ENCODE measurements at regions not wholly inside any gene's neighbourhood (a gene's known extent, or its start where the extent isn't known, plus 50 kb on each side); places are given as distances from the start of the nearest gene placed in this dataset.

DNA sequence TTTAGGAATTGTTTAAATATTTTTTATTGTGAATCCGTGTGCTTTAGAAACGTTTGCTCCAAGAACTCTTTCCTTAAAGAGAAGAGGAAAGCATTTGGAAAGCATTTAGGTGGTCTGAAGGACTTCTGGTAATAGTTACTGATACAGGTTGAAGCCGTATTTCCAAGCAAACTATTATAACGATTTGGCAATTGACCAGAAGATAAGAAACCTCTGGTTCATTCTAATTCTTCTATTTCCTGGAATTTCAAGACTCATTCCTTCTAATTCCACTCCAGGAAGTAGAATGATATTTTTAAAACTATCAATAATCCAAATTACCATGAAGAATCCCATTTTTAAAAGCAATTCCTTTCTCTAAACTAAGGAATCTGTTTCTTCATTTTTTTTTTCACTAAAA lies 158.9 kb upstream of the AGR3 start:
- TF ChIP-seq POLR2A (IDR thresholded peaks at IDR 0.05): no peak
- TF ChIP-seq, protein P1, sequence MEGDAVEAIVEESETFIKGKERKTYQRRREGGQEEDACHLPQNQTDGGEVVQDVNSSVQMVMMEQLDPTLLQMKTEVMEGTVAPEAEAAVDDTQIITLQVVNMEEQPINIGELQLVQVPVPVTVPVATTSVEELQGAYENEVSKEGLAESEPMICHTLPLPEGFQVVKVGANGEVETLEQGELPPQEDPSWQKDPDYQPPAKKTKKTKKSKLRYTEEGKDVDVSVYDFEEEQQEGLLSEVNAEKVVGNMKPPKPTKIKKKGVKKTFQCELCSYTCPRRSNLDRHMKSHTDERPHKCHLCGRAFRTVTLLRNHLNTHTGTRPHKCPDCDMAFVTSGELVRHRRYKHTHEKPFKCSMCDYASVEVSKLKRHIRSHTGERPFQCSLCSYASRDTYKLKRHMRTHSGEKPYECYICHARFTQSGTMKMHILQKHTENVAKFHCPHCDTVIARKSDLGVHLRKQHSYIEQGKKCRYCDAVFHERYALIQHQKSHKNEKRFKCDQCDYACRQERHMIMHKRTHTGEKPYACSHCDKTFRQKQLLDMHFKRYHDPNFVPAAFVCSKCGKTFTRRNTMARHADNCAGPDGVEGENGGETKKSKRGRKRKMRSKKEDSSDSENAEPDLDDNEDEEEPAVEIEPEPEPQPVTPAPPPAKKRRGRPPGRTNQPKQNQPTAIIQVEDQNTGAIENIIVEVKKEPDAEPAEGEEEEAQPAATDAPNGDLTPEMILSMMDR (IDR thresholded peaks at IDR 0.05): no peak

DNA sequence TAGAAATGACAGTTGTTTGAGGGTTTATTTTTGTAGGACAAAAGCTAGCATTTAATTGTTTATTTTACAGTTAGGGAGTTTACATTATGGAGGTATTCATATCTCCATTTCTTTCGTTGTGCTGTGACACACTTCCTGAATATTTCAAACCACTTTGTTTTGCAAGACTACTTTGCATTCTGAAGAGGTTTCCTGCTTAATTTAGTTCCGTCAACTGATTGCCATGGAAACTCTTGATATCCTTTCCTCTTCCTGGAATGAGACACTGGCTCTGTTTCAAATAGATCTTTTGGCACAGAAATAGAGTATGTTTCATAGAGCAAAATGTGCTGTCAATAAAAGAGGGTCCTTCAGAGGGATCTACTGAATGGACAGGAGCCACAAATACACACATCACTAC lies 159.5 kb upstream of the AGR3 start:
- peak; percentile 58 to 77 (median 58) for ATAC-seq
- Histone ChIP-seq H3K4me1 (peaks cover 0 to 65% (median 16%) of the 10 kb centered on the region in 12 donors), H3K9me3 (no peaks in the 10 kb centered on the region), H3K27ac (peak overlapping the region in 3 of 12 donors; percentile 11 to 72 (median 21)), H3K4me3 (no peak overlapping the region), H3K36me3 (no peaks in the 10 kb centered on the region), H3K27me3 (no peaks in the 10 kb centered on the region)
- DNase-seq: no peak
- 6 to 9% (median 8%) methylated on average over 2 of the region's 2 CpGs for WGBS, 4 donors
- no peak for TF ChIP-seq POLR2A (IDR thresholded peaks at IDR 0.05)
- TF ChIP-seq, protein P1 (IDR thresholded peaks at IDR 0.05): no peak
- intact Hi-C loops (cut with DNase I): loop anchor here in 1 of 10 donors (5.0 kb wide), 1 partner anchor 256 kb away; the partner anchor contains the start of gene AHR

More for the DNA sequence above, 158.9 kb upstream of the AGR3 start:
- intact Hi-C loops (cut with DNase I): loop anchor here in 1 of 10 donors (5.0 kb wide), 1 partner anchor 257 kb away; the partner anchor contains the start of gene AHR
- no peak overlapping the region for H3K4me3 ChIP-seq
- H3K27ac ChIP-seq: peak overlapping the region in 3 of 12 donors; percentile 3 to 72 (median 11)
- H3K36me3 ChIP-seq: no peaks in the 10 kb centered on the region
- DNase-seq: no peak
- H3K4me1 ChIP-seq: peaks cover 0 to 65% (median 16%) of the 10 kb centered on the region in 12 donors
- H3K9me3 ChIP-seq: no peaks in the 10 kb centered on the region
- H3K27me3 ChIP-seq: no peaks in the 10 kb centered on the region
- no peak for ATAC-seq
- WGBS, 4 donors: 42 to 61% (median 51%) methylated on average over 4 of the region's 4 CpGs

DNA sequence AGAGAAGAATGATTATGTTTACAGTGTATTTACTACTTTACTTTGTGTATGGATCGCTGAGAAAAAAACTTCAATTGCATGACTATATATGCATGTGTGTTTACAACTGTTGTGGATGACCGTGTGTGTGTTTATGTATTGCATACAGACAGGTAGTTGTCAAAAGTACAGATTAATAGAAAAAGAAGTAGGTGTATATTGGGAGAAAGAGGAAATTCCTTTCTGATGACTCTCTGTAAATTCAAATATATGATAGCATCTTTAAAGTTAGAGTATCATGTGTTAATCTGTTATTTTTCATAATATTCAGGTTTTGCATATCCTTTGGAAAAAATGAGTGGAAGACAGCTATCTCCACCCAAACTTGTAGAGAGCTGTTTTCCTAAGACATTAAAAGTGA lies 160.4 kb upstream of the AGR3 start:
- Histone ChIP-seq H3K4me1 (peaks cover 0 to 65% (median 16%) of the 10 kb centered on the region in 12 donors), H3K27ac (peak overlapping the region in 1 of 12 donors; percentile 72), H3K4me3 (no peak overlapping the region), H3K9me3 (no peaks in the 10 kb centered on the region), H3K27me3 (no peaks in the 10 kb centered on the region), H3K36me3 (no peaks in the 10 kb centered on the region)
- DNase-seq (no peak), ATAC-seq (no peak)
- TF ChIP-seq POLR2A (IDR thresholded peaks at IDR 0.05): no peak
- TF ChIP-seq, protein P1 (IDR thresholded peaks at IDR 0.05): no peak
- WGBS, 4 donors: 73 to 96% (median 92%) methylated on average over 2 of the region's 2 CpGs
- intact Hi-C loops (cut with DNase I): loop anchor here in 1 of 10 donors (5.0 kb wide), 1 partner anchor 255 kb away; the partner anchor contains the start of gene AHR

DNA sequence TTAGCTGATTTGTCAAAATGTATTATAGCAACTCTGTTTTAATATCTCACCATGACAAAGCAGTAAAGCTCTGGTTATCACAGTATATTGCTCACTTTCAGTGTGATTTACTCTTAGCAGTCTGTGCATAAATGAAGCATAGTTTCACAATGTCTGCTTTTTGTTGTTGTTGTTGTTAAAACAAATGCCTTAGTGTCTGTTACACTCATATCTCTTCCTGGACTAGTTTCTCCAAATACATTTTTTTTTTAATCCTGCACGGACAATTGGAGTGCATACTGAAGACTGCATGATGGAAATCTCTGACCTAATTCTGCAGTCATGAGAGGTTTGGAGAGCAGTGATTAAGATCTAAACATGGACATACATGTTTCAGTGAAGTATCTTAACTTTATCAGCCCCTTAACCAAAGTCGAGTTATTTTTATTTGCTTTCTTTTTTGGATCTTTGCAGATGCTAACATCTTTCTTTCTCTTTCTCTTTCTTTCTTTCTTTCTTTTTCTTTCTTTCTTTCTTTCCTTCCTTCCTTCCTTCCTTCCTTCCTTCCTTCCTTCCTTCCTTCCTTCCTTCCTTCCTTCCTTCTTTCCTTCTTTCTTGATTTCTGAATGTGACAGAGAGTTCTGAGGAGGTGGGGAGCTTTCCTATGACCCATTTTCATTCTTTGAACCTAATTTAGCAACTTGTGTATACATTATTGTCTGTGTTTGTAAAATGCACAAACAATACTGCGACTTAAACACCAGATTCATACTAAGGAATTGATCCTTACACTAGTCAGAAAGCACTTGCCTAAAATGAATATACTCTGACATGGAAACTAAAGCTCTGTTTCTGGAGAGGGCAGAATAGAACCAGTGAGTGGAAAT lies 161.5 kb upstream of the AGR3 start:
- H3K27me3 ChIP-seq: no peaks in the 10 kb centered on the region
- no peaks in the 10 kb centered on the region for H3K36me3 ChIP-seq
- no peak overlapping the region for H3K4me3 ChIP-seq
- H3K4me1 ChIP-seq: peaks cover 0 to 64% (median 16%) of the 10 kb centered on the region in 12 donors
- H3K27ac ChIP-seq: peak overlapping the region in 2 of 12 donors; percentile 39 to 72
- DNase-seq: no peak
- ATAC-seq: no peak
- WGBS, 4 donors: 46 to 60% (median 55%) methylated on average over 3 of the region's 3 CpGs
- no peak for TF ChIP-seq POLR2A (IDR thresholded peaks at IDR 0.05)
- TF ChIP-seq, protein P1 (IDR thresholded peaks at IDR 0.05): no peak
- no peaks in the 10 kb centered on the region for H3K9me3 ChIP-seq
- intact Hi-C loops (cut with DNase I): loop anchor here in 1 of 10 donors (5.0 kb wide), 1 partner anchor 254 kb away; the partner anchor contains the start of gene AHR
